Calu3 (cell line): ENCODE measurements at regions not wholly inside any gene's neighbourhood (a gene's known extent, or its start where the extent isn't known, plus 50 kb on each side); places are given as distances from the start of the nearest gene placed in this dataset.

Experiments
- BruUV-seq: library from RNA; stranded (reverse); fragments of 400-500 nt; replicated peaks from 2 replicates; lab custom pipeline; 2021; lab: Mats Ljungman, UMichigan
- CTCF ChIA-PET: fragments of 300-600 bp; sonication (Branson Sonifier 250); formaldehyde crosslinking; loops from one replicate; lab custom pipeline; 2022; ENCODE audit warnings: antibody characterized with exemption; lab: Charles Lee
- DNase-seq: peaks from one replicate; pipeline ENCODE4 v3.0.0; 2022
- H3K27ac Mint-ChIP-seq: one replicate; pipeline ENCODE4 v1.8.0; 2022; ENCODE audit warnings: mixed read lengths; ENCODE audit not compliant: unreplicated experiment
- H3K27me3 Mint-ChIP-seq: one replicate; pipeline ENCODE4 v1.8.0; 2022; ENCODE audit warnings: mixed read lengths; ENCODE audit not compliant: unreplicated experiment
- H3K36me3 Mint-ChIP-seq: one replicate; pipeline ENCODE4 v1.8.0; 2022; ENCODE audit warnings: mild to moderate bottlenecking, moderate library complexity, mixed read lengths; ENCODE audit not compliant: insufficient read depth, unreplicated experiment
- H3K4me1 Mint-ChIP-seq: one replicate; pipeline ENCODE4 v1.8.0; 2022; ENCODE audit warnings: mild to moderate bottlenecking, low read depth, mixed read lengths; ENCODE audit not compliant: unreplicated experiment
- H3K4me3 Mint-ChIP-seq: one replicate; pipeline ENCODE4 v1.8.0; 2022; ENCODE audit warnings: mild to moderate bottlenecking, low read depth, moderate library complexity, mixed read lengths; ENCODE audit not compliant: unreplicated experiment
- H3K9me3 Mint-ChIP-seq: one replicate; pipeline ENCODE4 v1.8.0; 2022; ENCODE audit warnings: low read depth, mixed read lengths; ENCODE audit not compliant: unreplicated experiment
- intact Hi-C: fragments of 100-400 bp; cut with micrococcal nuclease; formaldehyde crosslinking; loops from one replicate; pipeline ENCODE4 v1.10.0; 2022; ENCODE audit not compliant: unreplicated experiment
- TF ChIP-seq, protein P1 (sequence below): fragments of 200-600 bp; IDR thresholded peaks from one replicate; pipeline ENCODE4 v1.8.0; 2022; ENCODE audit warnings: antibody characterized with exemption; ENCODE audit not compliant: unreplicated experiment

DNA sequence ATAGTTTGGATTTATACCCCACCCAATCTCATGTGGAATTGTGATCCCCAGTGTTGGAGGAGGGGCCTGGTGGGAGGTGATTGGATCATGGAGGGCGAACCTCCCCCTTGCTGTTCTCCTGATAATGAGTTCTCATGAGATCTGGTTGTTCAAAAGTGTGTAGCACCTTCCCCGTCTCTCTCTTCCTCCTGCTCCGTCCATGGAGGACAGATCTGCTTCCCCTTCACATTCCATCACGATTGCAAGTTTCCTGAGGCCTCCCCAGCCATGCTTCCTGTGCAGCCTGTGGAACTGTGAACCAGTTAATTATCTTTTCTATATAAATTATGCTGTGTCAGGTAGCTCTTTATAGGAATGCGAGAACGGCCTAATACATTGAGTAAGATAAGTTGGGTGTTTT, 518.8 kb upstream of the LCORL start:
- H3K36me3 Mint-ChIP-seq = no peaks in the 10 kb centered on the region
- H3K4me1 Mint-ChIP-seq = no peaks in the 10 kb centered on the region
- no peak for DNase-seq
- H3K4me3 Mint-ChIP-seq = no peak overlapping the region
- no peaks in the 10 kb centered on the region for H3K27me3 Mint-ChIP-seq
- no peak overlapping the region for H3K27ac Mint-ChIP-seq
- intact Hi-C loops = no loop called here
- CTCF ChIA-PET = no interaction called here
- BruUV-seq = no TSS peak
- TF ChIP-seq, protein P1, sequence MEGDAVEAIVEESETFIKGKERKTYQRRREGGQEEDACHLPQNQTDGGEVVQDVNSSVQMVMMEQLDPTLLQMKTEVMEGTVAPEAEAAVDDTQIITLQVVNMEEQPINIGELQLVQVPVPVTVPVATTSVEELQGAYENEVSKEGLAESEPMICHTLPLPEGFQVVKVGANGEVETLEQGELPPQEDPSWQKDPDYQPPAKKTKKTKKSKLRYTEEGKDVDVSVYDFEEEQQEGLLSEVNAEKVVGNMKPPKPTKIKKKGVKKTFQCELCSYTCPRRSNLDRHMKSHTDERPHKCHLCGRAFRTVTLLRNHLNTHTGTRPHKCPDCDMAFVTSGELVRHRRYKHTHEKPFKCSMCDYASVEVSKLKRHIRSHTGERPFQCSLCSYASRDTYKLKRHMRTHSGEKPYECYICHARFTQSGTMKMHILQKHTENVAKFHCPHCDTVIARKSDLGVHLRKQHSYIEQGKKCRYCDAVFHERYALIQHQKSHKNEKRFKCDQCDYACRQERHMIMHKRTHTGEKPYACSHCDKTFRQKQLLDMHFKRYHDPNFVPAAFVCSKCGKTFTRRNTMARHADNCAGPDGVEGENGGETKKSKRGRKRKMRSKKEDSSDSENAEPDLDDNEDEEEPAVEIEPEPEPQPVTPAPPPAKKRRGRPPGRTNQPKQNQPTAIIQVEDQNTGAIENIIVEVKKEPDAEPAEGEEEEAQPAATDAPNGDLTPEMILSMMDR = no peak
- H3K9me3 Mint-ChIP-seq = peaks cover 12% of the 10 kb centered on the region

DNA sequence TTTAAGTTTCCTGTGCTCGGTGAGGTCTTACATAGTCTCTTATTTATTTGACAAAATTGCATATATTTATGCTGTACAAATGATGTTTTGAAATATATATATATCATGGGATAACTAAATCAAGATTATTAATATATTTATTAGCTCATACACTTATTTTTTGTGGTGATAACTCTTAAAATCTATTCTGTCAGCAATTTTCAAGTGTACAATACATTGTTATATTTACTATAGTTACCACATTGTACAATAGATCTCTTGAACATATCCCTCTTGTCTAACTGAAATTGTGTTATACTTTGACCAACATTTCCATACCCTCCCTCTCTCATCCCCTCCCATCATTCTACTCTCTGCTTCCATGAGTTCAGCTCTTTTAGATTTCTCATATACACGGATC, 516.6 kb upstream of the LCORL start:
- TF ChIP-seq, protein P1 = no peak
- no peak overlapping the region for H3K4me3 Mint-ChIP-seq
- CTCF ChIA-PET = no interaction called here
- no peak for DNase-seq
- H3K27ac Mint-ChIP-seq = no peak overlapping the region
- no peaks in the 10 kb centered on the region for H3K4me1 Mint-ChIP-seq
- peaks cover 7% of the 10 kb centered on the region for H3K9me3 Mint-ChIP-seq
- no TSS peak for BruUV-seq
- intact Hi-C loops = no loop called here
- no peaks in the 10 kb centered on the region for H3K36me3 Mint-ChIP-seq
- no peaks in the 10 kb centered on the region for H3K27me3 Mint-ChIP-seq

DNA sequence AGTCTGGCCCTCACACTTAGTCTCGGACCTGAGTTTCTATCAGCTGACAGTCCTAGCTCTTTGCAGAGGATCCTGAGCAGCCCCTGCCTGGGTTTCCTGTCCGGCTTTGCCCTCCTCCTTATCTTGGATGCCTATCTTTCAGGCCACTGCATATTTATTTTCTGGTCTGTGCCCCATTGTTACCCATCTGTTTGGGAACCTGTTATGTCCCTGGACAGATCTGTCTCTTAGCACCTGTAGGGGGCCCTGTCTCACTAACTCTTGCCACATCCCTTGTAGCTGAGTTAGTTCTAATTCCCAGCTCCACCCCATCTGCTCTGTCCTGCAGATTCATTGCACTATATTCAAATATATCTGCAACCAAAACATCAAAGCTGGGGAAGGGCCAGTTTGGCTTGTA, 514.9 kb upstream of the LCORL start:
- DNase-seq = no peak
- H3K27ac Mint-ChIP-seq = no peak overlapping the region

DNA sequence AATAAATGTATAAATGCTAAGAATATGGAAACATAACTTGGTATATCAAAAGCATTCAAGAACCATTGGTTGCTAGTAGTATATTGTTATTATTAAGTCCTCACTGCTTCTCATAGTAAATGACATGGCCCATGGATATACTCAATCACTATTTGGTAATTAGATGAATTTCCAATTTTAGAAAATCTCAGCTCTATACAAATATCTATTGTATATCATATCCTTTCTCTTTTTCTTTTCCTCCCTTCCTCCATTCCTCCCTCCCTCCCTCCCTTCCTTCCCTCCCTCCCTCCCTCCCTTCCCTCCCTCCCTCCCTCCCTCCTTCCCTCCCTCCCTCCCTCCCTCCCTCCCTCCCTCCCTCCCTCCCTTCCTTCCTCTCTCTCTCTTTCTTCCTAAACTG, 514.4 kb upstream of the LCORL start:
- no TSS peak for BruUV-seq
- CTCF ChIA-PET = no interaction called here
- Mint-ChIP-seq H3K27me3 (no peaks in the 10 kb centered on the region), H3K4me1 (no peaks in the 10 kb centered on the region), H3K36me3 (no peaks in the 10 kb centered on the region), H3K4me3 (no peak overlapping the region), H3K27ac (no peak overlapping the region), H3K9me3 (peaks cover 9% of the 10 kb centered on the region)
- TF ChIP-seq, protein P1 = no peak
- no peak for DNase-seq
- intact Hi-C loops = no loop called here

More for the DNA sequence above, 514.9 kb upstream of the LCORL start:
- Mint-ChIP-seq H3K4me1 (no peaks in the 10 kb centered on the region), H3K27me3 (no peaks in the 10 kb centered on the region), H3K36me3 (no peaks in the 10 kb centered on the region), H3K4me3 (no peak overlapping the region), H3K9me3 (peaks cover 9% of the 10 kb centered on the region)
- CTCF ChIA-PET = no interaction called here
- intact Hi-C loops = no loop called here
- no TSS peak for BruUV-seq
- TF ChIP-seq, protein P1 = no peak
